ENCODE measurements at regions not wholly inside any gene's neighbourhood (a gene's known extent, or its start where the extent isn't known, plus 50 kb on each side); places are given as distances from the start of the nearest gene placed in this dataset.

- no peak for DNase-seq (ENCODE audit: low read depth, low spot score)
Observed at GRCh38 chr1:57803586-57803985, 379.7 kb upstream of the DAB1 start.

- DNase-seq (ENCODE audit: low read depth, low spot score): no peak
Observed at GRCh38 chr1:57800376-57800775, 376.5 kb upstream of the DAB1 start.

- DNase-seq (ENCODE audit: low read depth, low spot score): no peak
Observed at GRCh38 chr1:57799490-57800115, 375.7 kb upstream of the DAB1 start.

GRCh38 chr1:57798543-57798942, 374.7 kb upstream of the DAB1 start:
- no peak for DNase-seq (ENCODE audit: low read depth, low spot score)

- no peak for DNase-seq (ENCODE audit: low read depth, low spot score)
Observed at GRCh38 chr1:57797084-57797483, 373.2 kb upstream of the DAB1 start.

- DNase-seq (ENCODE audit: low read depth, low spot score): no peak
Observed at GRCh38 chr1:57796616-57797015, 372.8 kb upstream of the DAB1 start.

- DNase-seq (ENCODE audit: low read depth, low spot score): no peak
Observed at GRCh38 chr1:57795886-57796285, 372.0 kb upstream of the DAB1 start.

- no peak for DNase-seq (ENCODE audit: low read depth, low spot score)
Observed at GRCh38 chr1:57794078-57794477, 370.2 kb upstream of the DAB1 start.

GRCh38 chr1:57791497-57791896, 367.6 kb upstream of the DAB1 start:
- DNase-seq (ENCODE audit: low read depth, low spot score): no peak

GRCh38 chr1:57789936-57790335, 366.1 kb upstream of the DAB1 start:
- no peak for DNase-seq (ENCODE audit: low read depth, low spot score)

- DNase-seq (ENCODE audit: low read depth, low spot score): no peak
Observed at GRCh38 chr1:57788313-57788712, 364.5 kb upstream of the DAB1 start.

- no peak for DNase-seq (ENCODE audit: low read depth, low spot score)
Observed at GRCh38 chr1:57784356-57784755, 360.5 kb upstream of the DAB1 start.

GRCh38 chr1:57782357-57782756, 358.5 kb upstream of the DAB1 start:
- DNase-seq (ENCODE audit: low read depth, low spot score): no peak

GRCh38 chr1:57772580-57773195, 348.8 kb upstream of the DAB1 start:
- DNase-seq (ENCODE audit: low read depth, low spot score): no peak

GRCh38 chr1:57770772-57771171, 346.9 kb upstream of the DAB1 start:
- no peak for DNase-seq (ENCODE audit: low read depth, low spot score)

- DNase-seq (ENCODE audit: low read depth, low spot score): no peak
Observed at GRCh38 chr1:57770236-57770635, 346.4 kb upstream of the DAB1 start.

GRCh38 chr1:57761628-57762027, 337.8 kb upstream of the DAB1 start:
- no peak for DNase-seq (ENCODE audit: low read depth, low spot score)

GRCh38 chr1:57752843-57753242, 329.0 kb upstream of the DAB1 start:
- no peak for DNase-seq (ENCODE audit: low read depth, low spot score)

- no peak for DNase-seq (ENCODE audit: low read depth, low spot score)
Observed at GRCh38 chr1:57748719-57749118, 324.9 kb upstream of the DAB1 start.

GRCh38 chr1:57747818-57748217, 324.0 kb upstream of the DAB1 start:
- DNase-seq (ENCODE audit: low read depth, low spot score): no peak

- DNase-seq (ENCODE audit: low read depth, low spot score): no peak
Observed at GRCh38 chr1:57741521-57741920, 317.7 kb upstream of the DAB1 start.

- DNase-seq (ENCODE audit: low read depth, low spot score): no peak
Observed at GRCh38 chr1:57736940-57737339, 313.1 kb upstream of the DAB1 start.

- DNase-seq (ENCODE audit: low read depth, low spot score): no peak
Observed at GRCh38 chr1:57729181-57729580, 305.3 kb upstream of the DAB1 start.

GRCh38 chr1:57727121-57727520, 303.3 kb upstream of the DAB1 start:
- no peak for DNase-seq (ENCODE audit: low read depth, low spot score)
